Fibroblast of pulmonary artery (primary cell): ENCODE measurements at regions not wholly inside any gene's neighbourhood (a gene's known extent, or its start where the extent isn't known, plus 50 kb on each side); places are given as distances from the start of the nearest gene placed in this dataset.

ENCODE experiments used
- DNase-seq: peaks from one replicate; pipeline ENCODE4 v3.0.0-alpha.2; 2010; ENCODE audit warnings: low read depth
- H3K4me3 ChIP-seq: replicated peaks from 2 replicates; pipeline ENCODE4 v1.5.1; 2011; ENCODE audit warnings: low read depth, mild to moderate bottlenecking, control low read depth, low read length, moderate library complexity
- CTCF ChIP-seq: IDR thresholded peaks from 2 replicates; pipeline ENCODE4 v1.5.1; 2011; ENCODE audit warnings: mild to moderate bottlenecking, control low read depth, low read length, inconsistent platforms; ENCODE audit errors: missing control alignments

- DNase-seq, result no peak
- no peak for TF ChIP-seq CTCF
- no peak overlapping the region for H3K4me3 ChIP-seq
Observed at GRCh38 chr21:22125581-22125980, 1127.4 kb downstream of the NCAM2 start.

- no peak for DNase-seq
- TF ChIP-seq CTCF, result no peak
- H3K4me3 ChIP-seq, result no peak overlapping the region
Observed at GRCh38 chr21:22128671-22129070, 1130.5 kb downstream of the NCAM2 start.

GRCh38 chr21:22132358-22133071 is 1134.3 kb downstream of the NCAM2 start:
- no peak overlapping the region for H3K4me3 ChIP-seq
- no peak for DNase-seq
- TF ChIP-seq CTCF, result no peak

- DNase-seq, result no peak
- H3K4me3 ChIP-seq, result no peak overlapping the region
Observed at GRCh38 chr21:22136740-22137139, 1138.5 kb downstream of the NCAM2 start.

GRCh38 chr21:22138297-22139016 is 1140.2 kb downstream of the NCAM2 start:
- no peak for DNase-seq
- no peak overlapping the region for H3K4me3 ChIP-seq
- no peak for TF ChIP-seq CTCF

More at GRCh38 chr21:22136740-22137139, 1138.5 kb downstream of the NCAM2 start:
- no peak for TF ChIP-seq CTCF

GRCh38 chr21:22145545-22145944 is 1147.3 kb downstream of the NCAM2 start:
- H3K4me3 ChIP-seq, result no peak overlapping the region
- DNase-seq, result no peak
- TF ChIP-seq CTCF, result no peak
